HCT116 (cell line): ENCODE measurements at regions not wholly inside any gene's neighbourhood (a gene's known extent, or its start where the extent isn't known, plus 50 kb on each side); places are given as distances from the start of the nearest gene placed in this dataset.

Experiments
- ATAC-seq: fragments of 200-7000 bp; cut with Tn5 transposase; 2 replicates; pipeline ENCODE4 v1.9.1; 2020; ENCODE audit warnings: mild to moderate bottlenecking, moderate library complexity
- BruUV-seq: library from RNA; stranded (reverse); fragments of 400-500 nt; replicated peaks from 2 replicates; lab custom pipeline; 2021; lab: Mats Ljungman, UMichigan
- CTCF ChIA-PET: fragments of 300-600 bp; sonication (Branson Sonifier 250); formaldehyde crosslinking; loops from one replicate; lab custom pipeline; 2021; ENCODE audit warnings: antibody characterized with exemption; lab: Charles Lee
- POLR2A ChIA-PET: fragments of 300-600, 350-600 bp; sonication (Branson Sonifier 250); formaldehyde crosslinking; loops from one replicate; lab custom pipeline; 2021; ENCODE audit warnings: antibody characterized with exemption; lab: Charles Lee
- RAD21 ChIA-PET, 2 experiments: fragments of 300-600 bp; sonication (Branson Sonifier 250); formaldehyde crosslinking; loops; one replicate each; lab custom pipeline; 2023; ENCODE audit warnings: low total read pairs in 2 of 2; ENCODE audit not compliant: uncharacterized antibody in 2 of 2, unreplicated experiment in 2 of 2, low non-redundant PET in 1 of 2; lab: Charles Lee
- DNase-seq: peaks from one replicate; pipeline ENCODE4 v3.0.0-alpha.2; 2010; ENCODE audit warnings: low read depth, low spot score
- H2AFZ ChIP-seq: fragments of 200-600 bp; shearing (Covaris generic), sonication (generic); 2 replicates; pipeline ENCODE4 v1.6.1; 2017; ENCODE audit warnings: low read depth, mixed run types, mixed read lengths, antibody characterized with exemption, low read length; ENCODE audit not compliant: poor library complexity, severe bottlenecking
- H3K27ac ChIP-seq: 2 replicates; pipeline ENCODE4 v1.5.1; 2012; ENCODE audit warnings: low read depth, low read length
- H3K27me3 ChIP-seq: fragments of 200-600 bp; sonication (generic); 2 replicates; pipeline ENCODE4 v1.6.1; 2016; ENCODE audit warnings: mixed run types, low read length, mixed read lengths; ENCODE audit not compliant: insufficient read depth
- H3K36me3 ChIP-seq, 2 experiments: fragments of 200-500 bp in 1 of 2; fragments of 200-600 bp in 1 of 2; sonication (Bioruptor generic) in 1 of 2; sonication (generic) in 1 of 2; 2 replicates each; pipeline versions ENCODE4 v1.5.1 to v1.6.1; 2014 to 2016; ENCODE audit warnings: low read length in 2 of 2, inconsistent platforms in 1 of 2, mixed read lengths in 1 of 2, mixed run types in 1 of 2; ENCODE audit not compliant: insufficient read depth in 2 of 2, control insufficient read depth in 1 of 2
- H3K4me1 ChIP-seq, 2 experiments: fragments of 200-600 bp in 1 of 2; sonication (generic) in 1 of 2; 2 replicates each; pipeline versions ENCODE4 v1.5.1 to v1.6.1; 2012 to 2017; ENCODE audit warnings: low read length in 2 of 2, inconsistent platforms in 1 of 2, mild to moderate bottlenecking in 1 of 2, mixed read lengths in 1 of 2, mixed run types in 1 of 2, moderate library complexity in 1 of 2; ENCODE audit not compliant: insufficient read depth in 2 of 2, control insufficient read depth in 1 of 2
- H3K4me2 ChIP-seq: fragments of 200-600 bp; sonication (generic); 2 replicates; pipeline ENCODE4 v1.6.1; 2017; ENCODE audit warnings: mixed run types, low read length, mixed read lengths
- H3K4me3 ChIP-seq, 2 experiments: fragments of 200-600 bp in 1 of 2; sonication (generic) in 1 of 2; replicated peaks in 1 of 2; 2 replicates each; pipeline ENCODE4 v1.5.1; 2011 to 2016; ENCODE audit warnings: low read length in 2 of 2, control low read depth in 1 of 2, low read depth in 1 of 2, mild to moderate bottlenecking in 1 of 2, mixed read lengths in 1 of 2, mixed run types in 1 of 2
- H3K79me2 ChIP-seq: fragments of 200-600 bp; sonication (generic); 2 replicates; pipeline ENCODE4 v1.6.1; 2017; ENCODE audit warnings: mild to moderate bottlenecking, mixed run types, low read length, moderate library complexity, mixed read lengths; ENCODE audit not compliant: insufficient read depth
- H3K9ac ChIP-seq: fragments of 200-600 bp; sonication (generic); 2 replicates; pipeline ENCODE4 v1.6.1; 2016; ENCODE audit warnings: low read length, mixed read lengths
- H3K9me2 ChIP-seq: fragments of 200-600 bp; sonication (generic), shearing (Covaris generic); 2 replicates; pipeline ENCODE4 v1.6.1; 2017; ENCODE audit warnings: mixed run types, mild to moderate bottlenecking, moderate library complexity; ENCODE audit not compliant: insufficient read depth
- H3K9me3 ChIP-seq, 2 experiments: fragments of 200-500 bp in 1 of 2; fragments of 200-600 bp in 1 of 2; sonication (Bioruptor generic) in 1 of 2; sonication (generic) in 1 of 2; 2 replicates each; pipeline ENCODE4 v1.6.1; 2014 to 2017; ENCODE audit warnings: low read length in 2 of 2, mixed read lengths in 2 of 2, inconsistent platforms in 1 of 2, low read depth in 1 of 2, mild to moderate bottlenecking in 1 of 2, mixed run types in 1 of 2, moderate library complexity in 1 of 2; ENCODE audit not compliant: control insufficient read depth in 1 of 2, insufficient read depth in 1 of 2
- H4K20me1 ChIP-seq: fragments of 200-600 bp; sonication (generic), shearing (Covaris generic); 2 replicates; pipeline ENCODE4 v1.6.1; 2017; ENCODE audit warnings: mixed run types, mild to moderate bottlenecking, moderate library complexity; ENCODE audit not compliant: insufficient read depth
- CEBPB ChIP-seq: IDR thresholded peaks from 2 replicates; pipeline ENCODE4 v1.6.1; 2012; ENCODE audit warnings: low read depth
- REST ChIP-seq: IDR thresholded peaks from 2 replicates; pipeline ENCODE4 v1.6.1; 2012; ENCODE audit warnings: low read depth
- SIN3A ChIP-seq: IDR thresholded peaks from 2 replicates; pipeline ENCODE4 v1.6.1; 2012; ENCODE audit warnings: low read depth
- ZBTB33 ChIP-seq: IDR thresholded peaks from 2 replicates; pipeline ENCODE4 v1.6.1; 2011; ENCODE audit warnings: mild to moderate bottlenecking, low read length, moderate library complexity; ENCODE audit not compliant: insufficient replicate concordance; ENCODE audit errors: extremely low read depth
- intact Hi-C: fragments of 100-400 bp; cut with micrococcal nuclease; formaldehyde crosslinking; loops from 2 replicates; pipeline ENCODE4 v1.10.0; 2022

GRCh38 chr16:50863644-50864144, 121.8 kb downstream of the CYLD start:
- Histone ChIP-seq H3K4me2 (no peak overlapping the region), H3K9me2 (no peaks in the 10 kb centered on the region), H3K27me3 (no peaks in the 10 kb centered on the region), H3K27ac (no peak overlapping the region), H3K9ac (no peak overlapping the region), H3K4me1 (peaks cover 14 to 18% of the 10 kb centered on the region in 2 experiments), H3K36me3 (no peaks in the 10 kb centered on the region), H3K79me2 (no peaks in the 10 kb centered on the region), H4K20me1 (no peaks in the 10 kb centered on the region), H3K4me3 (no peak overlapping the region), H2AFZ (no peak overlapping the region), H3K9me3 (no peaks in the 10 kb centered on the region)
- DNase-seq = no peak
- ChIA-PET RAD21 (no interaction called here), POLR2A (no interaction called here), CTCF (no interaction called here)
- BruUV-seq = no TSS peak
- no peak for ATAC-seq
- TF ChIP-seq SIN3A = no peak
- TF ChIP-seq REST = no peak
- TF ChIP-seq ZBTB33 = no peak
- TF ChIP-seq CEBPB = no peak
- intact Hi-C loops = no loop called here
